ENCODE measurements at regions not wholly inside any gene's neighbourhood (a gene's known extent, or its start where the extent isn't known, plus 50 kb on each side); places are given as distances from the start of the nearest gene placed in this dataset.
"Not testable (repeated sequence)": the region's sequence is repeated elsewhere in the genome, so short reads cannot be mapped to it uniquely, and the experiment has no call there.

- DNase-seq, result no peak
Measured at GRCh38 chr2:183465048-183465447, 340.8 kb downstream of the NUP35 start.

GRCh38 chr2:183474912-183475695, 350.9 kb downstream of the NUP35 start:
- no peak for DNase-seq

- DNase-seq, result no peak
Measured at GRCh38 chr2:183476490-183476889, 352.2 kb downstream of the NUP35 start.

- no peak for DNase-seq
Measured at GRCh38 chr2:183477296-183477695, 353.1 kb downstream of the NUP35 start.

- not testable (repeated sequence) for DNase-seq
Measured at GRCh38 chr2:183478941-183479595, 354.8 kb downstream of the NUP35 start.

- no peak for DNase-seq
Measured at GRCh38 chr2:183487326-183487725, 363.1 kb downstream of the NUP35 start.

- DNase-seq, result no peak
Measured at GRCh38 chr2:183488421-183488820, 364.2 kb downstream of the NUP35 start.

GRCh38 chr2:183490489-183490888, 366.2 kb downstream of the NUP35 start:
- DNase-seq, result no peak

GRCh38 chr2:183490914-183491313, 366.7 kb downstream of the NUP35 start:
- peak; percentile 50 for DNase-seq

GRCh38 chr2:183493040-183493439, 368.8 kb downstream of the NUP35 start:
- no peak for DNase-seq

GRCh38 chr2:183495079-183495478, 370.8 kb downstream of the NUP35 start:
- DNase-seq, result no peak

- DNase-seq, result no peak
Measured at GRCh38 chr2:183495589-183496267, 371.5 kb downstream of the NUP35 start.

GRCh38 chr2:183497861-183498260, 373.6 kb downstream of the NUP35 start:
- no peak for DNase-seq

GRCh38 chr2:183505911-183506310, 381.7 kb downstream of the NUP35 start:
- no peak for DNase-seq

GRCh38 chr2:183511154-183511553, 386.9 kb downstream of the NUP35 start:
- DNase-seq, result no peak

- no peak for DNase-seq
Measured at GRCh38 chr2:183519371-183520056, 395.3 kb downstream of the NUP35 start.

GRCh38 chr2:183521911-183522310, 397.7 kb downstream of the NUP35 start:
- DNase-seq, result no peak

GRCh38 chr2:183522489-183523266, 398.4 kb downstream of the NUP35 start:
- no peak for DNase-seq

GRCh38 chr2:183530333-183530901, 406.2 kb downstream of the NUP35 start:
- no peak for DNase-seq

GRCh38 chr2:183532514-183532913, 408.3 kb downstream of the NUP35 start:
- DNase-seq, result no peak

GRCh38 chr2:183533021-183533420, 408.8 kb downstream of the NUP35 start:
- no peak for DNase-seq

GRCh38 chr2:183536290-183536689, 412.0 kb downstream of the NUP35 start:
- DNase-seq, result no peak
